GM12875 (cell line): ENCODE measurements at regions not wholly inside any gene's neighbourhood (a gene's known extent, or its start where the extent isn't known, plus 50 kb on each side); places are given as distances from the start of the nearest gene placed in this dataset.

Experiments
- H3K4me3 ChIP-seq: one replicate; pipeline ENCODE4 v1.5.1; 2011; ENCODE audit warnings: low read depth, low read length, control low read depth
- CTCF ChIP-seq: IDR thresholded peaks from 2 replicates; pipeline ENCODE4 v1.5.1; 2011; ENCODE audit warnings: low read depth, mild to moderate bottlenecking, control low read depth, inconsistent platforms, low read length, moderate library complexity, borderline replicate concordance; ENCODE audit not compliant: insufficient read depth

DNA sequence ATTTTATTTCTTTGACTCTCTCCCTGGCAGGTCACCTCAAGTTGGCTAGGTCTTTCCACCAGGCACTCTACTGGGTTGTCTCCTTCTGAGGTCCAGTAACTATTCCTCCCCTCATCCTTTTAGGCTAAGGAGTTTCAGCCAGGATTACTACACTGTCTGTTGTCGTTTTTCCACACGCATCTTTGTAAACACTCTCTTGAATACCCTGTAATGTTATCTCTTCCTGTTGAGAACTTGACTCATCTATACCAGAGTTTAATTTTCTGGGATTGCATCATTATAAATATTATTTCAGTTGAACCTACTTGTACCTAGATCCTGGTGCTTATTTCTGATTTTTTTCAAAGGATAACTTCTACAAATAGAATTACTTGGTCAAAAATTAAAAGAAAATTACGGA is 138.3 kb downstream of the SQOR start:
- no peak for TF ChIP-seq CTCF
- no peak overlapping the region for H3K4me3 ChIP-seq

GRCh38 chr15:45776772-45777171 is 141.9 kb downstream of the SQOR start:
- no peak for TF ChIP-seq CTCF

GRCh38 chr15:45777781-45778180 is 143.0 kb downstream of the SQOR start:
- no peak for TF ChIP-seq CTCF
- no peak overlapping the region for H3K4me3 ChIP-seq

More at GRCh38 chr15:45776772-45777171, 141.9 kb downstream of the SQOR start:
- H3K4me3 ChIP-seq, result no peak overlapping the region

DNA sequence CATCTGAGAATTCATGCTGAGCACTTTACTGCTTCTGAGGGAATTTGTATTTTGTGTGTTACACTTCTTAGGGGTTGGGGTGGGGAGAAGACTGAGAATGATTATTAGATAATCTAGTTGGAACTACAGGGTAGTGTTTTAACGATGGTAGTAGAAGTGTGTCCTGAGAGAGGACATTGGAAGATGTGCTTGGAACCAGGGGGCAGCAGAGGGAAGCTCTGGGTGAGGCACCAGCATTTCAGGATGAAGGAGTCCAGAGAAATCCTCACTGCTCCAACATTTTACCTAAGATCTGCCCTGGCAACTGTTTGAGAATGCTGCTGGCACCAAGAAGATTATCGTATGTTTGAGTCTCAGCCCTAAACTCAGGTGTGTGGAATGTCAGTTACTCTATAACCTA is 145.5 kb downstream of the SQOR start:
- TF ChIP-seq CTCF, result no peak
- no peak overlapping the region for H3K4me3 ChIP-seq

DNA sequence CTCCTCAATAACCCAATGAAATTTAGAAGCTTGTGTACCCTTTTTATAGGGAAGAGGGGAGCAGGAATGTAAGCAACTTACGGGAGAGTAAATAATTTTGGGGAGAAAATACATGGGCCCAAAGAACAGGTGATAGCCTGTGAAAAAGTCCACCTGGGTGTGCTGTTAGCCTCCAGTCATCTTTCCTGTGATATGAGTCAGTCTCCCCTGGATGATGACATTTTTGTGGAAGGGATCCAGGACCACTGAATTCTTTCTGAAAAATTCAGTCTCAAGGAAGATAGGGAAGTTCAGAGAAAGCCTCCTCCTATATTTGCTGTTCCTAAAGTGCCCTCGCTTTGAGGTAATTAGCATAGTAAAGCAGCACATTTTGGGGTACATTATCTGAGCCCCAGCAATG is 149.8 kb downstream of the SQOR start:
- H3K4me3 ChIP-seq, result no peak overlapping the region
- TF ChIP-seq CTCF, result no peak

DNA sequence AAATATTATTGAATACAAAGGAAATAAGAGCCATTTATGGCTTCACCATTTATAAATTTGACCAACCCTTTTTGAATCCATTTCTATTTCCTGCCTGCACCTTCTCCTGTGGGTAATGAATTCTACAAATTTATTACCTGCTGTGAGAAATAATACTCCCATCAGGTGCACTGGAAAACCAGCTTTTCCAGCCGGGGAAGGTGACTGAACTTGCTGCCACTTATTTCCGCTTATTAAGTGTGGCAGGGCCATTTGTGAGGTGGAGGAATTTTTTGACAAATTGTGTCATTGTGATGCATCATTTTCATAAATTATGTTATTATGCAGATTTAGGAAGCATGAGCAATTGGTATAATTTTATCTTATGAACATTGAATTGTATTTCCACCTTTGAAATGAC is 151.1 kb downstream of the SQOR start:
- TF ChIP-seq CTCF, result no peak
- H3K4me3 ChIP-seq, result no peak overlapping the region

GRCh38 chr15:45790325-45790943 is 155.6 kb downstream of the SQOR start:
- peak; percentile 46; the same call in 1 of the 2 replicates for TF ChIP-seq CTCF
- no peak overlapping the region for H3K4me3 ChIP-seq
